Epithelial cell of proximal tubule (primary cell): ENCODE measurements at regions not wholly inside any gene's neighbourhood (a gene's known extent, or its start where the extent isn't known, plus 50 kb on each side); places are given as distances from the start of the nearest gene placed in this dataset.
"Not testable (repeated sequence)": the region's sequence is repeated elsewhere in the genome, so short reads cannot be mapped to it uniquely, and the experiment has no call there.

Experiments
- DNase-seq: peaks from one replicate; pipeline ENCODE4 v3.0.0-alpha.2; 2011; ENCODE audit warnings: low read depth
- H3K4me3 ChIP-seq: 2 replicates; pipeline ENCODE4 v1.5.1; 2011; ENCODE audit warnings: low read depth, mild to moderate bottlenecking, low read length
- TF ChIP-seq, protein P1 (sequence below): conservative IDR thresholded peaks from 2 replicates; pipeline ENCODE4 v1.5.1; 2012; ENCODE audit warnings: low read depth, mild to moderate bottlenecking, low read length

DNA sequence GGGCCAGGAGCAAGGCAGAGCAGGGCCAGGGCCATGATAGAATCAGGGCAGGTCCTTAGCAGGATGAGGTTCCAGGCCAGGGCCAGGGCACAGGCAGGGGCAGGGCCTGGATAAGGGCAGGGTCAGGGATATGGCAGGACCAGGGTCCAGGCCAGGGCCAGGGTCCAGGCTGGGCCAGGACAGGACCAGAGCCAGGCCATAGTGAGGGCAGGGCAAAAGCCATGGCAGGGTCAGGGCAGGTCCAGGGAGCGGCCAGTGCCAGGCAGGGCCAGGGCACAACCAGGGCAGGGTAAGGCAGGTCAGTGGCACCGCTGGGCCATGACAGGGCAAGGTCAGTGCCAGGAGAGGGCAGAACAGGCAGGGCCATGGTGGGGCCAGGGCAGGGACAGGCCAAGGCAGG lies 152.2 kb downstream of the LIPI start:
- TF ChIP-seq, protein P1, sequence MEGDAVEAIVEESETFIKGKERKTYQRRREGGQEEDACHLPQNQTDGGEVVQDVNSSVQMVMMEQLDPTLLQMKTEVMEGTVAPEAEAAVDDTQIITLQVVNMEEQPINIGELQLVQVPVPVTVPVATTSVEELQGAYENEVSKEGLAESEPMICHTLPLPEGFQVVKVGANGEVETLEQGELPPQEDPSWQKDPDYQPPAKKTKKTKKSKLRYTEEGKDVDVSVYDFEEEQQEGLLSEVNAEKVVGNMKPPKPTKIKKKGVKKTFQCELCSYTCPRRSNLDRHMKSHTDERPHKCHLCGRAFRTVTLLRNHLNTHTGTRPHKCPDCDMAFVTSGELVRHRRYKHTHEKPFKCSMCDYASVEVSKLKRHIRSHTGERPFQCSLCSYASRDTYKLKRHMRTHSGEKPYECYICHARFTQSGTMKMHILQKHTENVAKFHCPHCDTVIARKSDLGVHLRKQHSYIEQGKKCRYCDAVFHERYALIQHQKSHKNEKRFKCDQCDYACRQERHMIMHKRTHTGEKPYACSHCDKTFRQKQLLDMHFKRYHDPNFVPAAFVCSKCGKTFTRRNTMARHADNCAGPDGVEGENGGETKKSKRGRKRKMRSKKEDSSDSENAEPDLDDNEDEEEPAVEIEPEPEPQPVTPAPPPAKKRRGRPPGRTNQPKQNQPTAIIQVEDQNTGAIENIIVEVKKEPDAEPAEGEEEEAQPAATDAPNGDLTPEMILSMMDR, result no peak
- H3K4me3 ChIP-seq, result no peak overlapping the region
- no peak for DNase-seq

DNA sequence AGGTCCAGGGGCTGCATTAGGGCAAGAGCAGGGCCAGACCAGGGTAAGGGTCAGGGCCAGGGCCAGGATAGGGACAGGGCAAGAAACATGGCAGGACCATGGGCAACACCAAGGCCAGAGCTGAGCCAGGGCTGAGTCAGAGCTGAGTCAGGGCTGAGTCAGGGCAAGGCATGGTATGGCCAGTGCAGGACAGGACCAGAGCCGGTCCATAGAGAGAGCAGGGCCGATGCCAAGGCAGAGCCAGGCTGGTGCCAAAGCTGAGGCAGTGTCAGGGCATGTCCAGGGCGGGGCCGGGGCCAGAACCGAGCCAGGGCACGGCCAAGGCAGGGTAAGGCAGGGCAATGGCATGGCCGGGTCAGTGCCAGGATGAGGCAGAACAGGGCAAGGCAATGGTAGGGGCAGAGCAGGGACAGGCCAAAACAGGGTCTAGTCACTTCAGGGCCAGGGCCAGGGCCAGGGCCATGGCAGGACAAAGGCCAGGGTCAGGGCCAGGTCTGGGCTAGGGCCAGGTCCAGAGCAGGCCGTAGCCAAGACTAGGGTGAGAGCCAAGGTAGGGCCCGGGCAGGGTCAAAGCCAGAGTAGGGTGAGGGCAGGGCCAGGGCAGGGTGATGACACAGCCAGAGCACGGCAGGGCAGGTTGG lies 152.8 kb downstream of the LIPI start:
- H3K4me3 ChIP-seq, result not testable (repeated sequence)

DNA sequence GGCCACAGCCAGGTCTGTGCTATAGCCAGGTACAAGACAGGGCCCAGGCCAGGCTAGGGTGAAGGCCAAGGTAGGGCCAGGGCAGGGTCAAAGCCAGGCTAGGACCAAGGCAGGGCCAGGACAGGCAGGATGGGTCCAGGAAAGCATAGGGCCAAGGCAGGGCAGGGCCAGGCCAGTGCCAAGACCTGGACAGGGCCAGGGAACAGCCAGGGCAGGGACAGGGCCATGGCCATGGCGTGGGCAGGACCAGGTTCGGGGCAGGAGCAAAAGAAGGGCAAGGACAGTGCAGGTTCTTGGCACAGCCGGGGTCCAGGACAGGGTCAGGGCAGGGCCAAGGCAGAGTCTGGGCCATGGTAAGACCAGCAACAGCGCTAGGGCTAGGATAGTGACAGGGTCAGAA lies 153.4 kb downstream of the LIPI start:
- H3K4me3 ChIP-seq, result no peak overlapping the region
- TF ChIP-seq, protein P1, result no peak
- DNase-seq, result no peak

More for the DNA sequence above, 152.8 kb downstream of the LIPI start:
- DNase-seq, result not testable (repeated sequence)

DNA sequence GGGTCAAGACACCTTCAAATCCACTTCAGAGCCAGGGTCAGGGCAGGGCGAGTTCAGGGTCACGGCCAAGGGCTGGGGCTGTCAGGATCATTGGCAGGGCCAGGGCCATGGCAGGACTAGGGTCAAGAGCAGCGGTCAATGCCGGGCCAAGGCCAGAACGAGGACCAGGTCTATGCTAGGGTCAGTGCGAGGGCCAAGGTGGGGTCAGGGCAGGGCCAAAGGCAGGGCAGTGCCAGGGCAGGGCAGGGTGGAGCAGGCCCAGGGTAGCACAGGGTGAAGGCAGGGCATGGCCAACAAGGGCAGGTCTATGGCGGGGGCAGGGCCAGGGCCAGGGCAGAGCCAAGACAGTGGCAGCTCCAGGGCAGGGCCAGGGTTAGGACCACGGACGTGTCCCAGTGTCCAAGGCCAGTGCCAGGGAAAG lies 154.0 kb downstream of the LIPI start:
- no peak for DNase-seq
- TF ChIP-seq, protein P1, result no peak
- no peak overlapping the region for H3K4me3 ChIP-seq

DNA sequence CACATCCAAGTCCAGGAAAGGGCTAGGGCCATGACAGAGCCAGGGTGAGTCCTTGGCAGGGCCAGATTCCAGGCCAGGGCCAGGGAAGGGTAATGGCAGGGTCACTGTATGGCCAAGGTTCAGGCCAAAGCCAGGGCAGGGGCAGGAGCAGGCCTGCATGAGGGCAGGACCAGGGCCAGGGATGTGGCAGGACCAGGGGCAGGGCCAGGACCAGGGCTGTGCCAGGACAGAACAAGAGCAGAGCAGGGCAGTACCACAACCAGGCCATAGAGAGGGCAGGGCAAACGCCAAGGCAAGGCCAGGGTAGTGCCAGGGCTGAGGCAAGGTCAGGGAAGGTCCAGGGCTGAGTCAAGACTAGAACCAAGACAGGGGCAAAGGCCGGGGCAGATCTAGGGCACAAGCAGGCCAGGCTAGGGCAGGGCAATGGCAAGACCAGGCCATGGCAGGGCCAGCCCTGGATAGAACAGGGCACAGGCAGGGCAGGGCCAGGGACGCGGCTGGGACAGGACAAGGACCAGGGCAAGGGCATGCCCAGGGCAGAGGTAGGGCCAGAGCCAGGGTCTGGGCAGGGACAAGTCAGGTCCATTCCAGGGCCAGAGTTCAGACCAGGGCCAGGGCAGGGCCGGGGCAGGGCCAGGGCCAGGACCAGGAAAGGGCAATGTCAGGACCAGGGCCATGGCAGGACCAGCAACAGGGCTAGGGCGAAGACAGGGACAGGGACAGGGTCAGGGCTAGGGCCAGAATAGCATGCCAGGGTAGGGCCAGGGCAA lies 154.8 kb downstream of the LIPI start:
- not testable (repeated sequence) for DNase-seq, H3K4me3 ChIP-seq

DNA sequence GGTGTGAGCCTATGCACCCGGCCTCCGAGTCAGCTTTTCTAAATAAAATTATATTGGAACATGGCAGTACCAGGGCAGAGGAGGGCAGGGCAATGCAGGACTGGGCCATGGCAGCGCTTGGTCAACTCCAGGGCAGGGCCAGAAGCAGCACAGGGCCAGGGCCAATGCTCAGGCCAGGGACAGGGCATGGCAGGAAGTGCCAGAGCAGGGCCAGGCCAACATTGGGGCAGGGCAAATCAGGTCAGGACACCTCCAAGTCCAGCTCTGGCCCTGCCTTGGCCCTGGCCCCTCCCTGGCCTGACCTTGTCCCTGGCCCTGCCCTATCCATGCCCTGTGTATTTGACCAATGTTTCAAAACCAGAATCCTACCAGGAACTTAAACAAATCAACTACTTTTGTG lies 156.1 kb downstream of the LIPI start:
- TF ChIP-seq, protein P1, result no peak
- no peak for DNase-seq
- H3K4me3 ChIP-seq, result no peak overlapping the region

DNA sequence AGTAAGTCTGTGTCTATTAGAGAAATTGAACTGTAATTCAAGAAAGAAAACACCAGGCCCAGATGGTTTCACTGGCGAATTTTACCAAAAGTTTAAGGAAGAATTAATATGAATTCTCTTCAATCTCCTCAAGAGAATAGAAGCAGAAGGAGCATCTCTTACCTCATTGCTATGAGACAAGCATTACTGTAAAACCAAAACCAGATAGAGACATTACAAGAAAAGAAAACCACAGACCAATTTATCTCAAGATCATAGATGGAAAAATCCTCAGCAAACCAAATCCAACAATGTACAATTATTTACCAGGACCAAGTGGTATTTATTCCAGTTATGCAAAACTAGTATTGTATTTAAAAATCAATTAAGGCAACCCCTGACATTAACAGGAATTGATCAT lies 160.6 kb downstream of the LIPI start:
- no peak overlapping the region for H3K4me3 ChIP-seq
- no peak for DNase-seq
- TF ChIP-seq, protein P1, result no peak

DNA sequence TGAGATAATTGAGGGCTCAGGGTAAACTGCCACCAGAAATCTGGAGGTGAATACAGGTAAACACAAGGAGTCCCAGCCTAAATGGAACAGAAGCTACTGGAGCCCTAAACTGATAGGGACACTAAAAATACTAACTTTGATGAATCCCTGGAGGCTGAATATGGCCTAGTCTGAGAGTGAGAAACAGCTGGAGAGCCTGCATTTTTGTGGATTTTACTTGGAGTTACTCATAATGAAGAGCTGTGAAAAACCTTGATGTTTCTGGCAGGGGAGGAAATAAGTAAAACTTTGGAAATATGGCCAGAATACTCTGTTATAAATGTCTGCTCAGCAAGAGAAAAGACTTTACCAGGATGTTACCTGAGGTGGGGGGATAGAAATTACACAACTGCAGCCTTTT lies 164.4 kb downstream of the LIPI start:
- no peak for DNase-seq
- H3K4me3 ChIP-seq, result no peak overlapping the region
- TF ChIP-seq, protein P1, result no peak
